Right renal cortex interstitium (tissue), 3 donors: ENCODE measurements at regions not wholly inside any gene's neighbourhood (a gene's known extent, or its start where the extent isn't known, plus 50 kb on each side); places are given as distances from the start of the nearest gene placed in this dataset.

Experiments used
- DNase-seq, 3 donors: peaks; one replicate each; pipeline ENCODE4 v3.0.0-alpha.2; 2013; ENCODE audit warnings: low read depth in 3 of 3, low spot score in 2 of 3

GRCh38 chr6:6704103-6705060, 115.9 kb downstream of the LY86 start:
- no peak for DNase-seq

- DNase-seq, result no peak
Observed at GRCh38 chr6:6705061-6705425, 116.5 kb downstream of the LY86 start.

- no peak for DNase-seq
Observed at GRCh38 chr6:6705915-6706675, 117.6 kb downstream of the LY86 start.

- no peak for DNase-seq
Observed at GRCh38 chr6:6707143-6707542, 118.6 kb downstream of the LY86 start.

- no peak for DNase-seq
Observed at GRCh38 chr6:6709106-6709505, 120.6 kb downstream of the LY86 start.

- no peak for DNase-seq
Observed at GRCh38 chr6:6711031-6711785, 122.7 kb downstream of the LY86 start.

GRCh38 chr6:6711832-6712448, 123.4 kb downstream of the LY86 start:
- no peak for DNase-seq

- DNase-seq, result no peak
Observed at GRCh38 chr6:6712449-6713403, 124.2 kb downstream of the LY86 start.

GRCh38 chr6:6713657-6714056, 125.1 kb downstream of the LY86 start:
- DNase-seq, result no peak

GRCh38 chr6:6714118-6714897, 125.8 kb downstream of the LY86 start:
- DNase-seq, result no peak

GRCh38 chr6:6714953-6715352, 126.4 kb downstream of the LY86 start:
- no peak for DNase-seq

- DNase-seq, result no peak
Observed at GRCh38 chr6:6715465-6715864, 126.9 kb downstream of the LY86 start.

GRCh38 chr6:6716998-6717763, 128.7 kb downstream of the LY86 start:
- no peak for DNase-seq

- no peak for DNase-seq
Observed at GRCh38 chr6:6717953-6718352, 129.4 kb downstream of the LY86 start.

GRCh38 chr6:6721606-6722005, 133.1 kb downstream of the LY86 start:
- no peak for DNase-seq

- no peak for DNase-seq
Observed at GRCh38 chr6:6722195-6722594, 133.7 kb downstream of the LY86 start.

GRCh38 chr6:6723361-6723760, 134.8 kb downstream of the LY86 start:
- no peak for DNase-seq

GRCh38 chr6:6723921-6724538, 135.5 kb downstream of the LY86 start:
- DNase-seq, result peak; percentile 58 to 69 (median 67)
